ENCODE measurements at regions not wholly inside any gene's neighbourhood (a gene's known extent, or its start where the extent isn't known, plus 50 kb on each side); places are given as distances from the start of the nearest gene placed in this dataset.
"Not testable (repeated sequence)": the region's sequence is repeated elsewhere in the genome, so short reads cannot be mapped to it uniquely, and the experiment has no call there.

GRCh38 chr13:44810061-44810840 is 179.0 kb downstream of the NUFIP1 start:
- peak; percentile 68 for DNase-seq

GRCh38 chr13:44809190-44809589 is 180.1 kb downstream of the NUFIP1 start:
- peak; percentile 62 for DNase-seq

GRCh38 chr13:44808185-44808584 is 181.1 kb downstream of the NUFIP1 start:
- DNase-seq, result no peak

GRCh38 chr13:44807449-44808034 is 181.7 kb downstream of the NUFIP1 start:
- DNase-seq, result no peak

- no peak for DNase-seq
Measured at GRCh38 chr13:44806826-44807225, 182.4 kb downstream of the NUFIP1 start.

- no peak for DNase-seq
Measured at GRCh38 chr13:44805585-44805984, 183.7 kb downstream of the NUFIP1 start.

- DNase-seq, result no peak
Measured at GRCh38 chr13:44803390-44803789, 185.9 kb downstream of the NUFIP1 start.

- no peak for DNase-seq
Measured at GRCh38 chr13:44802491-44802890, 186.8 kb downstream of the NUFIP1 start.

GRCh38 chr13:44801990-44802389 is 187.3 kb downstream of the NUFIP1 start:
- DNase-seq, result peak; percentile 20

GRCh38 chr13:44800626-44801025 is 188.6 kb downstream of the NUFIP1 start:
- DNase-seq, result peak; percentile 26

GRCh38 chr13:44797685-44798084 is 191.6 kb downstream of the NUFIP1 start:
- no peak for DNase-seq

- DNase-seq, result peak; percentile 19
Measured at GRCh38 chr13:44796597-44797490, 192.4 kb downstream of the NUFIP1 start.

GRCh38 chr13:44796039-44796438 is 193.2 kb downstream of the NUFIP1 start:
- DNase-seq, result not testable (repeated sequence)

GRCh38 chr13:44795176-44795575 is 194.1 kb downstream of the NUFIP1 start:
- no peak for DNase-seq

- DNase-seq, result peak; percentile 2
Measured at GRCh38 chr13:44792096-44792495, 197.2 kb downstream of the NUFIP1 start.

GRCh38 chr13:44790289-44790688 is 199.0 kb downstream of the NUFIP1 start:
- no peak for DNase-seq

GRCh38 chr13:44787617-44788016 is 201.7 kb downstream of the NUFIP1 start:
- DNase-seq, result no peak

- no peak for DNase-seq
Measured at GRCh38 chr13:44786756-44787155, 202.5 kb downstream of the NUFIP1 start.

GRCh38 chr13:44785401-44785800 is 203.9 kb downstream of the NUFIP1 start:
- no peak for DNase-seq

- no peak for DNase-seq
Measured at GRCh38 chr13:44784708-44785080, 204.6 kb downstream of the NUFIP1 start.

GRCh38 chr13:44783994-44784707 is 205.1 kb downstream of the NUFIP1 start:
- no peak for DNase-seq

GRCh38 chr13:44780591-44781280 is 204.6 kb upstream of the TSC22D1 start:
- no peak for DNase-seq
